Cardiac fibroblast (primary cell): ENCODE measurements at regions not wholly inside any gene's neighbourhood (a gene's known extent, or its start where the extent isn't known, plus 50 kb on each side); places are given as distances from the start of the nearest gene placed in this dataset.
"Not testable (repeated sequence)": the region's sequence is repeated elsewhere in the genome, so short reads cannot be mapped to it uniquely, and the experiment has no call there.

Source experiments
- DNase-seq, 2 donors: peaks; one replicate each; pipeline versions ENCODE4 v3.0.0 to v3.0.0-alpha.2; 2010; ENCODE audit warnings: low read depth in 2 of 2
- H3K4me3 ChIP-seq, 2 donors: replicated peaks in 1 of 2; 1 replicate in 1 of 2; 2 replicates in 1 of 2; pipeline ENCODE4 v1.5.1; 2011; ENCODE audit warnings: low read depth in 2 of 2, low read length in 2 of 2, mild to moderate bottlenecking in 2 of 2, moderate library complexity in 1 of 2
- CTCF ChIP-seq: IDR thresholded peaks from one replicate; pipeline ENCODE4 v1.5.1; 2011; ENCODE audit warnings: low read depth, mild to moderate bottlenecking, low read length, inconsistent platforms

- no peak overlapping the region for H3K4me3 ChIP-seq
- no peak for DNase-seq
- no peak for TF ChIP-seq CTCF
These were observed 56.0 kb upstream of the MID1 start for GRCh38 chrX:10676235-10676957.

DNA sequence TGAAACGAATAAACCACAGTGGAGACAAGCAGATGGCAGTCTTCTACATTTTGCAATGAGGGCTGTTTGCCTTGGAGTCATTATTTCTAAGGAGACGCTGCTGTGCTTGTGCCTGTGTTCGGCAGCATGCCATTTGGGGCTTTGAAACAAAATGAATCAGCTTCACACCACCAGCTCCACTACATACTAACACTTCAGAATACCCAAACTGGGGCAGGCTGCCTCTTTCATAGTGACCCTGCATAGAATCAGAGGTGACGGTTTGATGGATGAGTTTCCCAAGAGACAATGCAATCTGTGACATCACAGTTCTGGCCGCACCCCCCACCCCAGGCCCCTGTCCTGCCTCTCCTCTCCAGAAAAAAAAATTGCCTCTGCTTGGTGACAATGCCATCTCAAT is 57.1 kb upstream of the MID1 start:
- peak in 1 of 2 donors; percentile 7 for DNase-seq
- no peak overlapping the region for H3K4me3 ChIP-seq
- no peak for TF ChIP-seq CTCF

DNA sequence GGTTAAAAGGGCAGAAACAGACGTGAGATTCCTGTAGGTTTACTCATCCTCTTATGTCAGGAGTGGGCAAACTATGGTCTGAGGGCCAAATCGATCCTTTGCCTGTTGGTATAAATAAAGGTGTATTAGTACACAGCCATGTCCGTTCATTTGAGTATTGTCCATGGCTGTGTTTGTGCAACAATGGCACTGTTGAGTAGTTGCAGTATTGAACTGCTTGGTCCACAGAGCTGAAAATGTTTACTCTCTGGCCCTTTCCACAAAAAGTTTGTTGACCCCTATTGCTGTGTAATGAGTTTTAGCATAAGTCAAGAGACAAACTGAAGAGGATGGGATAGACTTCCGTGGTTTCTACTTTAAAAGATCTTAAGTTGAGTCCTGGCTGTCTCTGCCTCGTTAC is 59.0 kb upstream of the MID1 start:
- no peak overlapping the region for H3K4me3 ChIP-seq
- no peak for TF ChIP-seq CTCF
- no peak for DNase-seq

DNA sequence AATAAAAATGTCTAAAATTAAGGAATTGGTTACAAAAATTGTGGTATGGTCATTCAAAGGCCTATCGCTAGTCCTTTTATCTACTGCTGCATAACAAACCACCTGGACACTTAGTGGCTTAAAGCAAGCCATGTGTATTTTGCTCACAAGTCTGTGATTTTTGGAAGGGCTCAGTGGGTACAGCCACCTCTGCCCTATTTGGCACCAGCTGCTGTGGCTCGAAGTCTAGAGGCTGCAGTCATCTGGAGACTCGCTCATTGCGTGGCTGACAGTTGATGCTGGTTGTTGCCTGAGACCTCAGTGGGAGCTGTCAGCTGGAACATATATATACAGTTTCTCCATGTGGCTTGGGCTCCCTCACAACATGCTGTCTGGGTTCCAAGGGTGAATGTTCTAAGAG is 60.8 kb upstream of the MID1 start:
- DNase-seq, result no peak
- TF ChIP-seq CTCF, result no peak
- no peak overlapping the region for H3K4me3 ChIP-seq

GRCh38 chrX:10683631-10684030 is 63.2 kb upstream of the MID1 start:
- H3K4me3 ChIP-seq, DNase-seq: not testable (repeated sequence)

GRCh38 chrX:10685923-10686595 is 65.7 kb upstream of the MID1 start:
- no peak for TF ChIP-seq CTCF
- DNase-seq, result peak in 1 of 2 donors; percentile 5
- H3K4me3 ChIP-seq, result no peak overlapping the region

DNA sequence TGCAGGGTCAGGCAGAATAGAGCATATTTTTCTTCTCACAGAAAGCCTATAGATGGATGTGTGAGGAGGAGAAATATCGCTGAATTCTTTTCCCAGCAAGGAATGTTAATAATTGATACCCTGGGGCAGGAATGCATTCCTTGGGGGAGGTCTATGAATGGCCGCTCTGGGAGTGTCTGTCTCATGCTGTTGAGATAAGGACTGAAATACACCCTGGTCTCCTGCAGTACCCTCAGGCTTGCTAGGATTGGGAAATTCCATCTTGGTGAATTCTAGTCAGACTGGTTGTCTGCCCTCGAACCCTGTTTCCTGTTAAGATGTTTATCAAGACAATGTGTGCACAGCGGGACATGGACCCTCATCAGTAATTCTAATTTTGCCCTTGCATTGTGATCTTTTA is 71.4 kb upstream of the MID1 start:
- DNase-seq, H3K4me3 ChIP-seq: not testable (repeated sequence)
